ENCODE measurements at regions not wholly inside any gene's neighbourhood (a gene's known extent, or its start where the extent isn't known, plus 50 kb on each side); places are given as distances from the start of the nearest gene placed in this dataset.

GRCh38 chr3:177931346-177931745 is 604.9 kb upstream of the KCNMB2 start:
- no peak for DNase-seq

DNA sequence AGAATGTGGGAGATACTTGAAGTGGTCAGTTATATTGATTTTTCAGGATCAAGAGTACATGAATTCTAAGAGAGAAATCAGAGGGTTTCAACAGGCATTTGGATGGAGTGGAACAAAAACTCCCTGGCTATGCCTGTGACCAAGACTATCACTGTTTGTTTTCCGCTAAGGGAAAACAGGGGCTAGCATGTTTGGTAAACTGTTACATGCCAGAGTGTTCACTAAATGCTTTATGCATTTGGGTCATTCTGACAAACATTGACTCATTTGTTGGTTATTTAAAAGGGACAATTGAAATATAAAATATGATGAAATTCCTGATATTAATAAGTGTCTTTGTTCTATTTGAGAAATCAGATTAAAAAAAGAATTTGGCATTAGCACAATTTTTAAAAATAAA is 603.9 kb upstream of the KCNMB2 start:
- no peak for DNase-seq

- no peak for DNase-seq
Observed at GRCh38 chr3:177932750-177933660, 603.2 kb upstream of the KCNMB2 start.

DNA sequence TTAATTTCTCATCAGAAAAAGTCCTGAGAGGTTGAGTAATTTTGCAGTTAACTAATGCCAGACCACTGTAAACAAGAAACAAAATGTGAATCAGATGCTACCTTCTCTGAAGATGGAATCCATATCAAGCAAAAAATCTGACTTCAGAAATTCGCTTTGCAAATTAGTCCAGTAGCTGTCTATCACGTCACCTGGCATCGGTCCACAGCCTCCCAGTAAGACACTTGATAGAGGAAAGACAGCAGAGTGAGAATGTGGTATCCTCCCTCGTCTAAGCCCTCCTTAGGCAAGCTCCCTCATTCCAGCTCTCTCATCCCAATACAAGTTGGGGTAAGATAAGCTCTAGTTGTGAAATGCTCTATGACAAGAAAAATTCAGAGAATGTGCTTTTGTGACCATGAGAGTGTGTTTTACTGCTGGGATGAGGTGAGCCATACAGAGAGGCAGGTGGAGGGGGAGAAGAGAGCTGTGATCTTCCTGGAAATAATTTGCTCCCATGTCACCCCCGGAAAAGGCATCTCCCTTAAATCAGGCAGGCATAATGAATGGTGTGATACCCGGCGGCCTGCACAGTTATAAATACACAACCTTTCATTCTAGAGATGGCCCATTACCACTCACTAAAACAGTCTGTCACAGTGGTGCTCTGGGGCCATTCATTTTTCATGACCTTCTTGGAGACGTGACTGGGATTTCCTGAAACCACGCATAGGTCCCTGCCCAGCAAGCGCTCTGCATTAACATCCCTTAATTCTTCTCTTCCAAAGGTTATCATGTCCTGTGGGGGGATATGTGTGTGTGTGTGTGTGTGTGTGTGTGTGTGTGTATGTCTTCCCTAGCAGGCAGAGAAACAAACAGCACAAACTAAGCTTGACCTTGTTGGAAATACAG is 602.0 kb upstream of the KCNMB2 start:
- no peak for DNase-seq

DNA sequence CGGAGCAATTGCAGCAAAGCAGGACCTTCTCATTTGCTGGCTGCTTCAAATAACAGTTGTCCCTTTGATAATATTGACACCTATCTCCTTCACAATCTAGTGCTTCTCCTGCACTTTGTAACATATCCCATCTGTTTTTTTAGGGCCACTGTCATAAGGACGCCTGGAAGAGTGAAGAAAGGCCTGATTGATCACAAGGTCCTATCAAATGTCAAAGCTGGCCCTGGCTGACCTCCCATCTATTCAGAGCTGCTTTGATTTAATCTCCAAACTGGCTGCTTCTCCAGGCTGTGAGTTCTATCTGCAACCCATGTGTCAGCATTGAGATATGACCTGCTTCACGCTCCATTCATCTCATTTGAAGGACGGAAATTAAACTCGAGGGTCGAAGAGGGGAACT is 601.2 kb upstream of the KCNMB2 start:
- no peak for DNase-seq

DNA sequence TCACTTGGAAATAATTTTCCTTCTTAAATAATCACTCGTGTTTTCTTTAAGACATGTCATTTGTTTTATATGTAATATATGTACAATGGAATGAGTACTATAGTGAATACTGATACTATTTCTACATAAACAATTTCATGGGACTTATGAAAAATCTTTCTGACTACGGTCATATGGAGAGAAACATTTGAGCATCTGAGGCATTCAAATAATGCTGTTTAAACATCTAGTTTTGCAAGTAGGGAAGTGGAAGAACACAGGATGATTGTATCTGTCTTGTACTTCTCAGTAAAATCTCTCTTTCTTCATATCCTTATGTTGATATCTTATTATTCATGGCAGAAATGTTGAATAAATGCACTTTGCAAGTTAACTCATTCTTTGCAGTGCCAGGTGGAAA is 599.5 kb upstream of the KCNMB2 start:
- DNase-seq, result no peak

GRCh38 chr3:177942911-177943310 is 593.3 kb upstream of the KCNMB2 start:
- no peak for DNase-seq

DNA sequence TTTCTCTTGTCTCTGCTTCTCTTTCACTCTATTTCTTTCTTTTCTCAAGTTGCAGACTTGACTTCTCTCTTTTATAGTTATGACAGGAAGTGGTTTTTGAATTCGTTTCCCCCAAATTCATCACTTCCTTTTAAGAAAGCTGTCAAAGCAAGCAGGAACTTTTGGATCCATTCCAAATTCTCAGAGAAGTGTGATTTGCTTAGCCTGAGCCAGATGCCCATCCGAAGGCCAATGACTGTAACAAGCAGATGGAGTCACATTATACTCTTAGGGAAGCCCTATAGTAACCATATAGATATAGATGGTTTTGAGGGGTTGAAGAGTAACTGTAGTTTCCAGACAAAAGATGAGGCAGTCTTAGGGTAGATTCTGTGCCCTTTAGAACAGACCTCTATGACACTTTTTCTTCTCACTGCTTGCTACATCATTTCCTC is 592.0 kb upstream of the KCNMB2 start:
- DNase-seq, result no peak

DNA sequence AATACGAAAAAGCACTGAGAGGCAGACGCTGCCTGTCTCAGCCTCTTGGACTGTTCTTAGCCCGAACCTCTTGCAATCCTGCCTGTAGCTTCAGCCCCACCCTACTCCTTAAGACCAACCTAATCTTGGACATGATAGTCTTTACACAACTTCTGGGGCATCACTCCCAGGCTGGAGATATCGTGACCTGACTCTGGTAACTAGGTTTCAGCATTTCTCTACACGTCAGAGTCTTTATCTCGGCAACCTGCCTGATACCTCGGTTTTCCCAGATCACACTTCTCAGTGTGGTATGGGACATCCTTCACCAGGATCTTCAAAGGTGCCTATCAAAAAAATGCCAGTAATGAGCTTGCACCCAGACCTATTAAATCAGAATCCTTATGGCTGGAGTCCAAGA is 590.2 kb upstream of the KCNMB2 start:
- DNase-seq, result no peak

- no peak for DNase-seq
Observed at GRCh38 chr3:177946497-177946896, 589.7 kb upstream of the KCNMB2 start.

GRCh38 chr3:177946936-177947335 is 589.3 kb upstream of the KCNMB2 start:
- DNase-seq, result no peak

DNA sequence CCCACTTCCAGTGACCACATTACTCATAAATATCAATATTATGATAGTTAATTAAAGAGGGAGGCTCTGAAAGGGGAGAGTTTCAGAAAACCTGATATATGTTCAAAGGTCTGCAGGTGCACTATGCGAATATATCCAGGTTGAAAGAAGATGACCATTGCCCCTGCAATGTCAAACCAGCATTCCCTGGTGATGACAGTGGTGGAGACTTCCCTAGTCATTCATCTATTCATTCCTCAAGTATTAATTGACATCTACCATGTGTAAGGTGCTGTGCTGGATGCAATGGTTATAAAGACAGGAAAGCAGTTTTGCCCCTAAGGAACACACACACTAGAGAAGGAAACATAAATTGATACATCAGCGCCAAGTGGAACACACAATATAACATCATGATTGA is 588.3 kb upstream of the KCNMB2 start:
- DNase-seq, result no peak

GRCh38 chr3:177948716-177949425 is 587.4 kb upstream of the KCNMB2 start:
- DNase-seq, result no peak

- DNase-seq, result no peak
Observed at GRCh38 chr3:177959188-177959587, 577.0 kb upstream of the KCNMB2 start.

DNA sequence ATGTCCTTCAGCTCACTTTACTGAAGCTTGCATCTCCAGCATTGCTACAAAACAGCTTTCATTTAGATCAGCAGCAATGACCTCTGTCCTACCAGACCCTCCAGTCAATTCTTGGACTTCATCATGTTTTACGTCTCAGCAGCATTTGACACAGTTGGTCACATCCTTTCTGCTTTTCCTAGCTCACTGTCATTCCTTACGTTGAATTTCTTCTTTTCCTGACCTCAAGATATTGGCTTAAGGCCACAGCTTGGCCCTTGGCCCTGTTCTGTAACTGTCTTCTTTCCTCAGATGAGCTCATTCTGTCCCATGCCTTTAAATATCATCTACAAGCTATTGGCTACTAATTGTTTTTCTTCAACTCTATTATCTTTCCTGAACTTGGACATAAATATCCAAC is 576.2 kb upstream of the KCNMB2 start:
- DNase-seq, result no peak

DNA sequence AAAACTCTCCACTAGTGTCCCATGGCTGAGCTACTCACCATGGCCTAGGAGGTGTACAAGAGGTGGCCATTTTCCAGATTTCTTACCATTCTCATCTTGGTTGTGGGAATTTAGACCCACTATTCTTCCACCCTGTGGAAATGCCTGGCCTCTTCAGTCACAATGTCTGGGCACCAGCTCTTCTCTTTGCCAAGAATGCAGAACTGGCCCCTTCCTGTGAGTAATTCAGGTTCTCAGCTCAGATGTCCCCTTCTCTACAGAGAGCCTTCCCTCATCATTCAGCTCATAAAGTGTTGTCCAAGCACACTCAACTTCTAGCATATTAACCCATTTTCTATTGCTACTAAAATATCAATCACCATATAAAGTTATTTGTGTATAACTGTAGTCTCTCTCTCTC is 575.5 kb upstream of the KCNMB2 start:
- DNase-seq, result no peak

- no peak for DNase-seq
Observed at GRCh38 chr3:177961784-177962183, 574.5 kb upstream of the KCNMB2 start.

DNA sequence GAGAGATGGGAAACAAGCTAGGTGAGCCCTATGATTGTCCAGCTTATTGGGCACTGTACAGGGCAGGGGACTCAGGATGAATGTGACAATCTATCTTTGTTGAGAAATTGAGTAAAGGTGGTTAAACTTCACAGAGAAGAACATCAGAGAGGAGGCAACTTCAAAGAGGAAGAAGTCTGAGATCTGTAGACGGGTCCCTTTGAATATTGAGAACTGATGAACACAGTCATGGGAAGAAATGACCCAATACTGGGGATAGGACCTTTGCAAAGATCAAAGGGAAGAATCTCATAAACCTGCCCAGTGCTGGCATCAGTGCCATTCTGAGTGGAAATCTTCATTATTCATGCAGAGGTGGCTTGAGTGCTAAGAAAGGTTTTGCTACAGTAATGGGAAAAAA is 569.7 kb upstream of the KCNMB2 start:
- no peak for DNase-seq

GRCh38 chr3:177968891-177969290 is 567.3 kb upstream of the KCNMB2 start:
- no peak for DNase-seq

DNA sequence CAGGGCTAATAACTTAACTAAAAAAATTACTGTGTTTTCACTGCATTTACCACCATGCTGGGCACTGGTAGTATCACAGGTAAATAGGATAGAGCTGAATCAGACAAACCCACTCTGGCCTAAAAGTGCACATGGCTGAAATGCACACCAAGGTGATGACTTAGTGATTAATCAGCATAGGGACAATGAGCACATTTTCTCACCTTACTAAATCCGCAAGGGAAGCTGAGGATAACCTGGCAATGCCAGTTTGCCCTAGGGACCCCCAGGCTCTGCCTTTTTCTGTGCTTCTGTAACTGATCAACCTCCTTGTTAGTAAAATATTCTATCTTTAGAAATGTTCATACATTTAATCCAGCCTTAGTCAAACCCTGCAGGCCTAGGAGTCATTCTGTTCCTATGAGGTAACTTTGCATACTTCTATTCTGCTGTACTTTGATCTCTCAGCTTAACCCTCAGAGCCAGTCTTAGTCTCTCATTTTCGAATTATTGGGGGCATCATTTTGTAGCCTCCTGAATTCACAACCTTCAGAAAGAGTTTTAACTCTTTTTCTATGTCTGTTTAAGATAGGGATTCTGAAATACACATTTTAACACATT is 562.9 kb upstream of the KCNMB2 start:
- DNase-seq, result no peak

DNA sequence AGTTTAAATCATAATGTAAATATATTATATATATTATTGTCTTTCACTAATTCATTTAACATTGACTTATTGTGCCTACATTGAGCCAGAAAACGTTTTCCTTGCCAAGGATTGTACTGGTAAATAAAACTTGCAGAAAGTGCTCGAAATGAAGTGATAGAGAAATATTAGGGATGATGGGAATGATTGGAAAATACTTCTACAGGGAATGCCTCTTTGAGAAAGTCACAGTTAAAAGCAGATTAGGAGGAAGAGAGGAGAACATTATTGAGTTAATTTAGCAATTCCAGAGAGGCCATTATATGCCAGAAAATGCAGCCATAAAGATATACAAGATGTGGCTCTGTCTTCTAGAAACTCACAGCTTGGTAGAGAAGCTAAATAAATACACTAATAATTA is 560.0 kb upstream of the KCNMB2 start:
- no peak for DNase-seq

GRCh38 chr3:177976866-177977265 is 559.4 kb upstream of the KCNMB2 start:
- DNase-seq, result no peak
